GM12864 (cell line): ENCODE measurements at regions not wholly inside any gene's neighbourhood (a gene's known extent, or its start where the extent isn't known, plus 50 kb on each side); places are given as distances from the start of the nearest gene placed in this dataset.

Experiments
- DNase-seq: peaks from one replicate; pipeline ENCODE4 v3.0.0-alpha.2; 2011; ENCODE audit warnings: low read depth
- H3K4me3 ChIP-seq: 2 replicates; pipeline ENCODE4 v1.5.1; 2011; ENCODE audit warnings: mild to moderate bottlenecking, low read depth, low read length, control low read depth
- TF ChIP-seq, protein P1 (sequence below): IDR thresholded peaks from 2 replicates; pipeline ENCODE4 v1.5.1; 2011; ENCODE audit warnings: low read depth, mild to moderate bottlenecking, moderate library complexity, low read length, control low read depth, inconsistent platforms; ENCODE audit errors: missing control alignments

- TF ChIP-seq, protein P1, sequence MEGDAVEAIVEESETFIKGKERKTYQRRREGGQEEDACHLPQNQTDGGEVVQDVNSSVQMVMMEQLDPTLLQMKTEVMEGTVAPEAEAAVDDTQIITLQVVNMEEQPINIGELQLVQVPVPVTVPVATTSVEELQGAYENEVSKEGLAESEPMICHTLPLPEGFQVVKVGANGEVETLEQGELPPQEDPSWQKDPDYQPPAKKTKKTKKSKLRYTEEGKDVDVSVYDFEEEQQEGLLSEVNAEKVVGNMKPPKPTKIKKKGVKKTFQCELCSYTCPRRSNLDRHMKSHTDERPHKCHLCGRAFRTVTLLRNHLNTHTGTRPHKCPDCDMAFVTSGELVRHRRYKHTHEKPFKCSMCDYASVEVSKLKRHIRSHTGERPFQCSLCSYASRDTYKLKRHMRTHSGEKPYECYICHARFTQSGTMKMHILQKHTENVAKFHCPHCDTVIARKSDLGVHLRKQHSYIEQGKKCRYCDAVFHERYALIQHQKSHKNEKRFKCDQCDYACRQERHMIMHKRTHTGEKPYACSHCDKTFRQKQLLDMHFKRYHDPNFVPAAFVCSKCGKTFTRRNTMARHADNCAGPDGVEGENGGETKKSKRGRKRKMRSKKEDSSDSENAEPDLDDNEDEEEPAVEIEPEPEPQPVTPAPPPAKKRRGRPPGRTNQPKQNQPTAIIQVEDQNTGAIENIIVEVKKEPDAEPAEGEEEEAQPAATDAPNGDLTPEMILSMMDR, result no peak
- no peak overlapping the region for H3K4me3 ChIP-seq
- no peak for DNase-seq
Observed at GRCh38 chr5:2921176-2921575, 169.7 kb upstream of the IRX2 start.

DNA sequence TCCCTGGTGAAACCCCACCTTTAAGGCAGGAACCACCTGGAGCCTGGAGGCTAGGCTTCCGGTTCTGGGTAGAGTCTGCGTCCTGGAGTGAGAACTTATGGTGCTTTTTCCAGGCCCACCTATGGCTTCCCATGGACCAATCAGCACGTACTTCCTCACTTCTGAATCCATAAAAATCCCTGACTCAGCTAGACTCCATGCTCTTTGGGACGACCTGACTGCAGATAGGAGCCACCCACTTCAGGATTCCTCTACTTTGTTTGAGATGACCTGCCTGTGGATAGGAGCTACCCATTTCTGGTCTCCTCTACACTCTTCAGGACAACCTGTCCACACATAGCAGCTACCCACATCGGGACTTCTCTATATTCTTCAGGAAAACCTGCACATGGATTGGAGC is 168.8 kb upstream of the IRX2 start:
- DNase-seq, result no peak
- H3K4me3 ChIP-seq, result no peak overlapping the region
- TF ChIP-seq, protein P1, result no peak

DNA sequence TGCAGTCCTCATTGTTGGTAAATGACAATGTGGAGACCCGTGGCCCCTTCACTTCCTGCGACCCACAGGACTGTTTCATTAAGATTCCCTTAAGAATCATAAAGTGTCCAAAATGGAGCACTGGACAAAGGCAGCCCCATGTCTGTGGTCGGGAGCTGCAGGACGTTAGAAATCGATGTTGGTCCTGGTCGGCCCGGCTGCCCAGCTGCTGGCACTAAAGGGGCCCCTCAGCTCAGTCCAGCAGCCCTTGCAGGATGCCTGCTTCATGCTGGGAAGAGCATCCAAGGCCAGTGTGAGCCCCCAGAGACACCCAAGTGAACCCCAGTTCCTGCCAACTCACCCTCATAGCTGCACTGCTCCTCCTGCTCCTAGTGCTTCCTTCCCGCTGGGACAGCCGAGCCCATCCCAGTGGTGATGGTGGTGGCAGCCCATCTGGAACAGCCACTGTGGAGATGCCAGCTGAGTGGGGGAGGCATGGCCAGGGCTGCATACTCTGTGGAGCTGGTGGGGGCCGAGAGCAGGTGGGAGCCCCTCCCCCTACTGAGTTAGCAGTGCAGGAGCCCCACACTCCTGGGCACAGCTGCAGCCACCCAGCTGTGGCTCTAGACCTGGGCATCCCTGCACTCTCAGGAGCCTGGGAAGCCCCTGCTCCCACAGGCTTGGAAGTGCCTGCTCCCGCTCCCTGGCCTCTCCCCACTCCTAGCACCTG is 168.0 kb upstream of the IRX2 start:
- no peak for DNase-seq
- no peak overlapping the region for H3K4me3 ChIP-seq
- TF ChIP-seq, protein P1, result no peak

- TF ChIP-seq, protein P1, result no peak
- DNase-seq, result no peak
- H3K4me3 ChIP-seq, result no peak overlapping the region
Observed at GRCh38 chr5:2917524-2917923, 166.0 kb upstream of the IRX2 start.

DNA sequence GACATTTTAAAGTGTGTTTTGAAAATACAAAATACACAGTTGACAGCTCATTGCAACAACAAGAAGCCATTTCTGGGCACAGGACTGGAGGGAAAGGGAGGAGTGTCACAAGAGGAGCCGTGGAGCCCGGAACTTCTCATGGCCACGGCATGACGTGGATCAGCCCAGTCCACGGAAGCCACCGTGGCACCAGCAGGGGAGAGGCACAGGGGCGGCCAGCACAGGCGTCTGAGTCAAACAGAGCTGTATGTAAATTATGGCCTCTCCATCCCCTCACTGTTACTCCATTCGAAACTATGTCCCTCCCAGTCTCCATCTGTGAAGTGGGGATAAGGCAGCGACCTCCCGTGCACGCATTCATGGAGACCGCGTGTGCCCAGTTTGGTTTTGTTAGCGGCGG is 165.6 kb upstream of the IRX2 start:
- TF ChIP-seq, protein P1, result no peak
- no peak for DNase-seq
- no peak overlapping the region for H3K4me3 ChIP-seq

- no peak for DNase-seq
- H3K4me3 ChIP-seq, result no peak overlapping the region
- TF ChIP-seq, protein P1, result no peak
Observed at GRCh38 chr5:2916076-2916682, 164.7 kb upstream of the IRX2 start.
